OCI-LY3 (cell line): ENCODE measurements at regions not wholly inside any gene's neighbourhood (a gene's known extent, or its start where the extent isn't known, plus 50 kb on each side); places are given as distances from the start of the nearest gene placed in this dataset.

Experiments
- H2AFZ ChIP-seq: fragments of 200-600, 300-600 bp; shearing (Covaris generic); 2 replicates; pipeline ENCODE4 v1.6.0; 2014; ENCODE audit warnings: antibody characterized with exemption, low read depth, low read length
- H3K27ac ChIP-seq: fragments of 200-600, 300-600 bp; sonication (generic); 2 replicates; pipeline ENCODE4 v1.5.1; 2014; ENCODE audit warnings: mild to moderate bottlenecking, low read length, moderate library complexity, mixed read lengths
- H3K27me3 ChIP-seq: fragments of 200-600, 300-600 bp; sonication (generic); 2 replicates; pipeline ENCODE4 v1.6.1; 2014; ENCODE audit warnings: low read depth, low read length, mixed read lengths
- H3K36me3 ChIP-seq: fragments of 200-600, 300-600 bp; sonication (generic); replicated peaks from 2 replicates; pipeline ENCODE3; 2014; ENCODE audit warnings: low read depth, low read length, mixed read lengths
- H3K4me1 ChIP-seq: fragments of 300-600, 200-600 bp; sonication (generic); 2 replicates; pipeline ENCODE4 v1.6.1; 2014; ENCODE audit warnings: low read length, mixed read lengths
- H3K4me2 ChIP-seq: fragments of 200-600, 300-600 bp; sonication (generic); 2 replicates; pipeline ENCODE4 v1.6.1; 2014; ENCODE audit warnings: low read length, mixed read lengths
- H3K4me3 ChIP-seq: fragments of 300-600, 200-600 bp; sonication (generic); 2 replicates; pipeline ENCODE4 v1.5.1; 2014; ENCODE audit warnings: antibody characterized with exemption, mild to moderate bottlenecking, low read length, moderate library complexity
- H3K79me2 ChIP-seq: fragments of 300-600, 200-600 bp; shearing (Covaris generic); 2 replicates; pipeline ENCODE4 v1.6.1; 2014; ENCODE audit warnings: mild to moderate bottlenecking, low read length, mixed read lengths
- H3K9ac ChIP-seq: fragments of 300-600, 200-600 bp; shearing (Covaris generic); 2 replicates; pipeline ENCODE4 v1.6.0; 2014; ENCODE audit warnings: mild to moderate bottlenecking, low read length, moderate library complexity
- H3K9me3 ChIP-seq: fragments of 200-600, 300-600 bp; shearing (Covaris generic); 2 replicates; pipeline ENCODE4 v1.6.1; 2014; ENCODE audit warnings: low read length, mixed read lengths; ENCODE audit not compliant: insufficient read depth
- H4K20me1 ChIP-seq: fragments of 200-600, 300-600 bp; sonication (generic); 2 replicates; pipeline ENCODE4 v1.6.1; 2016; ENCODE audit warnings: low read length, mixed read lengths; ENCODE audit not compliant: insufficient read depth
- EZH2phosphoT487 ChIP-seq: fragments of 200-600 bp; shearing (Covaris generic); IDR thresholded peaks from 2 replicates; pipeline ENCODE4 v1.6.1; 2018; ENCODE audit warnings: antibody characterized with exemption, mixed run types, low read depth
- TF ChIP-seq, protein P1 (sequence below): fragments of 200-600, 300-600 bp; sonication (generic); IDR thresholded peaks from 2 replicates; pipeline ENCODE4 v1.5.1; 2014; ENCODE audit warnings: antibody characterized with exemption, low read length, low read depth

DNA sequence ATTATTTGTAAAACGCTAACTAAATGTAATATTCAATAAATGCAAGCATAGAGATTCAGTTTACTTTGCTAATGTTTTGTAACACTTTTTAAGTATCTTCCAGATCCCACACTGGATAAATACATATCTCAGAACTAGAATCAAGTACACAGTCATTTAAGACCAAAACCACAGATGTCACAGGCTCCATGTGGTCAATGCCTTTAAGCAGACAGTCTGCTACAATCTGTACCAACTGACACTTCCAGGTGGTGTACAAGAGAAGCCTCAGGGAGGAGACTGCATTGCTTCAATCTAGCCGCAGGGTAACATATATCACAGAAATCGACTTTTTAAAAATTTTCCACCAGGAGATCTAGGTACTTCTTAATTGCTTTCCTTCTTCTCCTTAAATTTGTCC lies 229.6 kb upstream of the DIAPH2 start:
- H3K36me3 ChIP-seq: peaks cover 35% of the 10 kb centered on the region
- H2AFZ ChIP-seq: no peak overlapping the region
- H3K27ac ChIP-seq: no peak overlapping the region
- no peaks in the 10 kb centered on the region for H3K27me3 ChIP-seq
- peaks cover 43% of the 10 kb centered on the region for H3K4me1 ChIP-seq
- H3K4me2 ChIP-seq: no peak overlapping the region
- no peak overlapping the region for H3K4me3 ChIP-seq
- H3K9me3 ChIP-seq: peaks cover 32% of the 10 kb centered on the region; the same call in 1 of the 2 replicates
- H4K20me1 ChIP-seq: no peaks in the 10 kb centered on the region
- H3K9ac ChIP-seq: no peak overlapping the region
- TF ChIP-seq EZH2phosphoT487: no peak
- TF ChIP-seq, protein P1, sequence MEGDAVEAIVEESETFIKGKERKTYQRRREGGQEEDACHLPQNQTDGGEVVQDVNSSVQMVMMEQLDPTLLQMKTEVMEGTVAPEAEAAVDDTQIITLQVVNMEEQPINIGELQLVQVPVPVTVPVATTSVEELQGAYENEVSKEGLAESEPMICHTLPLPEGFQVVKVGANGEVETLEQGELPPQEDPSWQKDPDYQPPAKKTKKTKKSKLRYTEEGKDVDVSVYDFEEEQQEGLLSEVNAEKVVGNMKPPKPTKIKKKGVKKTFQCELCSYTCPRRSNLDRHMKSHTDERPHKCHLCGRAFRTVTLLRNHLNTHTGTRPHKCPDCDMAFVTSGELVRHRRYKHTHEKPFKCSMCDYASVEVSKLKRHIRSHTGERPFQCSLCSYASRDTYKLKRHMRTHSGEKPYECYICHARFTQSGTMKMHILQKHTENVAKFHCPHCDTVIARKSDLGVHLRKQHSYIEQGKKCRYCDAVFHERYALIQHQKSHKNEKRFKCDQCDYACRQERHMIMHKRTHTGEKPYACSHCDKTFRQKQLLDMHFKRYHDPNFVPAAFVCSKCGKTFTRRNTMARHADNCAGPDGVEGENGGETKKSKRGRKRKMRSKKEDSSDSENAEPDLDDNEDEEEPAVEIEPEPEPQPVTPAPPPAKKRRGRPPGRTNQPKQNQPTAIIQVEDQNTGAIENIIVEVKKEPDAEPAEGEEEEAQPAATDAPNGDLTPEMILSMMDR: no peak
- no peaks in the 10 kb centered on the region for H3K79me2 ChIP-seq

DNA sequence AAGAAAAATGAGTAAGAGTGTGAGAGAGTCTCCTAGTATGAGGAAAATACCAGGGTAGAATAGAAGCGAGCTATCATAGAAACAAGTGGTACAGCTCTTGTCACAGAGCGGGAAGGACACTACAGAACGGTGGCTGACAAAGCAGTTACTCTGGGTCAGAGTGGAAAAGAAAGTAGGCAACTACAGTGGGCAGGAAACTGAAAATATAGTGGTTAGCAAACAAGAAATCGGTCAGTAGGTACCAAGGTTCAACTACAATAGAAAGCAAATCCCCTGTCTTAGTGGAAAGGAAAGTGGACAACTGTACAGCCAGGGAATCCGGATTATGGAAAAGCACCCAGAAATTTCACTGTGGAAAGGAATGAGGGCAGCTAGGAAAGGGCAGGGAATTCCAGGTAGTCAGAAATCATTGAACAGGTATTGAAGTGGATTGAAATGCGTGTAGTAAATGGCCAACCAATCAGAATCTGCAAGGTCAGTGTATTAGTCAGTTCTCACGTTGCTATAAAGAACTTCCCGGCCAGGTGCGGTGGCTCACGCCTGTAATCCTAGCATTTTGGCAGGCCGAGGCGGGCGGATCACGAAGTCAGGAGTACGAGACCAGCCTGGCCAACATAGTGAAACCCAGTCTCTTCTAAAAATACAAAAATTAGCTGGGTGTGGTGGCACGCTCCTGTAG lies 219.6 kb upstream of the DIAPH2 start:
- no peak overlapping the region for H3K4me2 ChIP-seq
- H3K9ac ChIP-seq: no peak overlapping the region
- H3K4me1 ChIP-seq: peaks cover 11% of the 10 kb centered on the region
- H3K79me2 ChIP-seq: no peaks in the 10 kb centered on the region
- H3K27me3 ChIP-seq: no peaks in the 10 kb centered on the region
- H4K20me1 ChIP-seq: no peaks in the 10 kb centered on the region
- no peak overlapping the region for H2AFZ ChIP-seq
- no peak overlapping the region for H3K4me3 ChIP-seq
- H3K9me3 ChIP-seq: no peaks in the 10 kb centered on the region
- TF ChIP-seq, protein P1: no peak
- no peak for TF ChIP-seq EZH2phosphoT487
- no peak overlapping the region for H3K27ac ChIP-seq
- H3K36me3 ChIP-seq: no peaks in the 10 kb centered on the region

DNA sequence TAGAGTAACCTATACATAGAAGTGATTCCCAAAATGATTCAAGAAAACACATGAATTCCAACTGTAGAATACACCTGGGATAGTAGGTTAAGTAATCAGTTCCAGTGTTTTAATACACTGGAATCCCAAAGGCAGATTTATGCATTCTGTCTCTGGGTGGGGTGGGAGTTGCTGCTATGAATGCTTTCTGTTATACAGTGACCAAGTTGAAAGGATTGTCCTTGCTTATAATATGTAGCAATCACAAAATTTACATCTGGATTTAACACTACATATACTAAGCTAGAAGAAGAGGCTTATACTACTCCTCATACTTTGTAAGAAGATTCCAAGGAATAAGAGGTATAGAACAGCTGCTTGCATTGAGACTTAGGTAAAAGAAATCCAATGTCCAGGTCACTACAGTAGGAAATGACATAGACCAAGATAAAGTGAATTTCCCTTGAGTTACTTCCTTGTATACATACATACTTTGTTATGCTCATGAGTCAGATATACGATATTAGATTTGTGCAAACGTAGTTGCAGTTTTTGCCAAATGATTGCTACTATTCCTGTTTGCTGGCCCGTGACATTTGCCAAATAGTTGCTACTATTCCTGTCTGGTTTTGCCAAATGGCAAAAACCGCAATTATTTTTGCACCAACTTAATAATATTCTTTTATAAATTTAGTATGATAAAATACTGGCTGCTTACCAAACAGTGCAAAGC lies 210.5 kb upstream of the DIAPH2 start:
- no peak overlapping the region for H3K4me3 ChIP-seq
- H2AFZ ChIP-seq: no peak overlapping the region
- H3K36me3 ChIP-seq: no peaks in the 10 kb centered on the region
- H3K27ac ChIP-seq: no peak overlapping the region
- H3K4me1 ChIP-seq: no peaks in the 10 kb centered on the region
- no peaks in the 10 kb centered on the region for H3K27me3 ChIP-seq
- no peak overlapping the region for H3K4me2 ChIP-seq
- H3K9me3 ChIP-seq: no peaks in the 10 kb centered on the region
- H3K9ac ChIP-seq: no peak overlapping the region
- H3K79me2 ChIP-seq: no peaks in the 10 kb centered on the region
- H4K20me1 ChIP-seq: no peaks in the 10 kb centered on the region
- TF ChIP-seq, protein P1: no peak
- no peak for TF ChIP-seq EZH2phosphoT487

DNA sequence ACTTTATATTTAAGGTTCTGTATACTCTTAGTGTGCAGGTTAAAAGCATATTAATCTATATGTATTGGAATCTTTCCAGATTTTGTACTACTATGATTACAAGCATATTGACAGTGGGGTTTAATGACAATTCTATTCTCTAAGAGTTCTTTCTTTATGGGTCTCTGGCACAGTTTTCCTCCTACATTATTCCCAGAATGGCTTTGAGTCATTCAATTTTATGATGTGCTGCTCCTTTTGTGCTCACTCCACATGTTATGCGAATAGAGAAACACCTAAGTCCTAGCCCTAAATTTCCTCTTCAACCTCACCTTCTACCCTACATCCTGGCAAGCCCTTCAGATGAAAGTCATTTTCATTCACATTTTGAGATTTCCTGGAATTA lies 209.9 kb upstream of the DIAPH2 start:
- Histone ChIP-seq H3K9me3 (no peaks in the 10 kb centered on the region), H3K4me1 (no peaks in the 10 kb centered on the region), H3K27ac (no peak overlapping the region), H3K27me3 (no peaks in the 10 kb centered on the region), H3K79me2 (no peaks in the 10 kb centered on the region), H3K9ac (no peak overlapping the region), H4K20me1 (no peaks in the 10 kb centered on the region), H3K4me2 (no peak overlapping the region), H3K4me3 (no peak overlapping the region), H2AFZ (no peak overlapping the region), H3K36me3 (no peaks in the 10 kb centered on the region)
- TF ChIP-seq EZH2phosphoT487: no peak
- TF ChIP-seq, protein P1: no peak
